ENCODE measurements at regions not wholly inside any gene's neighbourhood (a gene's known extent, or its start where the extent isn't known, plus 50 kb on each side); places are given as distances from the start of the nearest gene placed in this dataset.

DNA sequence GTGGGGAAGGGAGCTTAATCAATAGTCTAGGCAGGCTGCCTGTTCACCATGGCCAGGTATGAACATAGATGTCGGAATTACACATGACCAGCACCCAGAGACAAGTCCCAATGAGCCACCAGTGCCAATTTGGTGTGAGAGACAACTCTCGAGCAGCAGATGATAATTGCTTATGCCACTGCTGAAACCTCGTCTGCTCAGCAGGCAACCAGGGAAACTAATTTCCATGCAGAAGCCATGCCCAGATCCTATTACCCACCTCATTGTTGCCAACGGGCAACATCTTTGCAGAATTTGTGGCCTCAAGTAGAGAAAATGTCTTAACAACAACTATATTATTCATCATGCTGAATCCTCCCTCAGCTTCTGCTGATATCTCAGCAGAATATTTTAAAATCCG is 84.9 kb downstream of the CGGBP1 start:
- H3K4me1 ChIP-seq: no peaks in the 10 kb centered on the region
- DNase-seq (no peak), ATAC-seq (no peak)
- no peak for TF ChIP-seq POLR2A (IDR thresholded peaks at IDR 0.05)
- TF ChIP-seq, protein P1, sequence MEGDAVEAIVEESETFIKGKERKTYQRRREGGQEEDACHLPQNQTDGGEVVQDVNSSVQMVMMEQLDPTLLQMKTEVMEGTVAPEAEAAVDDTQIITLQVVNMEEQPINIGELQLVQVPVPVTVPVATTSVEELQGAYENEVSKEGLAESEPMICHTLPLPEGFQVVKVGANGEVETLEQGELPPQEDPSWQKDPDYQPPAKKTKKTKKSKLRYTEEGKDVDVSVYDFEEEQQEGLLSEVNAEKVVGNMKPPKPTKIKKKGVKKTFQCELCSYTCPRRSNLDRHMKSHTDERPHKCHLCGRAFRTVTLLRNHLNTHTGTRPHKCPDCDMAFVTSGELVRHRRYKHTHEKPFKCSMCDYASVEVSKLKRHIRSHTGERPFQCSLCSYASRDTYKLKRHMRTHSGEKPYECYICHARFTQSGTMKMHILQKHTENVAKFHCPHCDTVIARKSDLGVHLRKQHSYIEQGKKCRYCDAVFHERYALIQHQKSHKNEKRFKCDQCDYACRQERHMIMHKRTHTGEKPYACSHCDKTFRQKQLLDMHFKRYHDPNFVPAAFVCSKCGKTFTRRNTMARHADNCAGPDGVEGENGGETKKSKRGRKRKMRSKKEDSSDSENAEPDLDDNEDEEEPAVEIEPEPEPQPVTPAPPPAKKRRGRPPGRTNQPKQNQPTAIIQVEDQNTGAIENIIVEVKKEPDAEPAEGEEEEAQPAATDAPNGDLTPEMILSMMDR (IDR thresholded peaks at IDR 0.05): no peak
- no peaks in the 10 kb centered on the region for H3K27me3 ChIP-seq
- WGBS, 2 donors: 68% methylated on average over 5 of the region's 5 CpGs
- H3K27ac ChIP-seq: no peak overlapping the region
- intact Hi-C loops (cut with DNase I): no loop called here
- H3K9me3 ChIP-seq: no peaks in the 10 kb centered on the region
- no peaks in the 10 kb centered on the region for H3K36me3 ChIP-seq (replicated peaks in 1 of 2; ENCODE audit: insufficient read depth in 1 of 2, low read depth in 2 of 2)
- no peak overlapping the region for H3K4me3 ChIP-seq

DNA sequence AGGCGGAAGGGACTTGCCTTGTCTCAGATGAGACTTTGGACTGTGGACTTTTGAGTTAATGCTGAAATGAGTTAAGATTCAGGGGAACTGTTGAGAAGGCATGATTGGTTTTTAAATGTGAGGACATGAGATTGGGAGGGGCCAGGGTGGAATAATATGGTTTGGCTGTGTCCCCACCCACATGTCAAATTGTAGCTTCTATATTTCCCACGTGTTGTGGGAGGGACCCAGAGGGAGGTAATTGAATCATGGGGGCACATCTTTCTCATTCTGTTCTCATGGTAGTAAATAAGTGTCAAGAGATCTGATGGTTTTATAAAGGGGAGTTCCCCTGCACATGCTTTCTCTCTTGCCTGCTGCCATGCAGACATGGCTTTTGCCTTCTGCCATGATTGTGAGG is 89.2 kb downstream of the CGGBP1 start:
- H3K27me3 ChIP-seq: no peaks in the 10 kb centered on the region
- no peak for TF ChIP-seq POLR2A (IDR thresholded peaks at IDR 0.05)
- TF ChIP-seq, protein P1 (IDR thresholded peaks at IDR 0.05): no peak
- DNase-seq: no peak
- no peak for ATAC-seq
- no peaks in the 10 kb centered on the region for H3K4me1 ChIP-seq
- no peaks in the 10 kb centered on the region for H3K9me3 ChIP-seq
- no peaks in the 10 kb centered on the region for H3K36me3 ChIP-seq (replicated peaks in 1 of 2; ENCODE audit: insufficient read depth in 1 of 2, low read depth in 2 of 2)
- WGBS, 2 donors: 62 to 70% methylated on average over 2 of the region's 2 CpGs
- H3K4me3 ChIP-seq: no peak overlapping the region
- intact Hi-C loops (cut with DNase I): no loop called here
- H3K27ac ChIP-seq: no peak overlapping the region

DNA sequence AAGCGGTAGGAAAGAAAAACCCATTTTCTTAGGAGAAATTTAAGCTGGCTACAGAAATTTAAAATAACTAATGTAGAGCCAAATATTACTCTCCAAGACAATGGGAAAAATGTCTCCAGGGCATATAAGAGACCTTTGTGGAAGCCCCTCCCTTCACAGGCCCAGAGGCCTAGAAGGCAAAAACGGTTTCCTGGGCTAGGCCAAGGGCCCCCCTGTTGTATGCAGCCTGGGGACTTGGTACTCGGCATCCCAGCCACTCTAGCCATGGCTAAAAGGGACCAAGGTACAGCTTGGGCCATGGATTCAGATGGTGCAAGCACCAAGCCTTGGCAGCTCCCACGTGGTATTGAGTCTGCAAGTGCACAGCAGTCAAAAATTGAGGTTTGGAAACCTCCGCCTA is 90.1 kb downstream of the CGGBP1 start:
- Histone ChIP-seq H3K36me3 (replicated peaks in 1 of 2; ENCODE audit: insufficient read depth in 1 of 2, low read depth in 2 of 2) (no peaks in the 10 kb centered on the region), H3K4me3 (no peak overlapping the region), H3K4me1 (no peaks in the 10 kb centered on the region), H3K27ac (no peak overlapping the region), H3K27me3 (no peaks in the 10 kb centered on the region), H3K9me3 (no peaks in the 10 kb centered on the region)
- TF ChIP-seq POLR2A (IDR thresholded peaks at IDR 0.05): no peak
- TF ChIP-seq, protein P1 (IDR thresholded peaks at IDR 0.05): no peak
- DNase-seq: no peak
- 70 to 75% methylated on average over 5 of the region's 5 CpGs for WGBS, 2 donors
- intact Hi-C loops (cut with DNase I): no loop called here
- ATAC-seq: no peak

DNA sequence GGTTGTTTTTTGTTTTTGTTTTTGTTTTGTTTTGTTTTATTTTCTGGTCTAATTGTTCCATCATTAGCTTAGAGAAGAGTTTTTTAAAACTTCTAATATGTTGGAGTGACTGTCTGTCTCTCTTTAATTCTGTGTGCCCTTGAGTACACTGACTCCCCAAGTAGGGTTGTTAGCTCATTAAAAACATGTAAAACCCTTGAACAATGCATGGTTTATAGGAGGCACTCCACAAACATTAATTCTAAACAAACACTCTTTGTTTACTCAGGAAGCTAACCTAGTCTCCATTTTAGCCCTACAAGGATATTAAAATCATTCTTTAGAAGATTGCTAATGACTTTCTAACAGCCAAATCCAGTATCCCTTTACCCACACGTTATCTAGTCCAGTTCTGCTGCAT is 100.5 kb downstream of the CGGBP1 start:
- H3K9me3 ChIP-seq: no peaks in the 10 kb centered on the region
- no peak overlapping the region for H3K27ac ChIP-seq
- H3K4me1 ChIP-seq: no peaks in the 10 kb centered on the region
- H3K4me3 ChIP-seq: no peak overlapping the region
- no peak for ATAC-seq
- intact Hi-C loops (cut with DNase I): no loop called here
- no peak for DNase-seq
- H3K36me3 ChIP-seq (replicated peaks in 1 of 2; ENCODE audit: insufficient read depth in 1 of 2, low read depth in 2 of 2): no peaks in the 10 kb centered on the region
- WGBS, 2 donors: 40 to 42% methylated on average over 1 of the region's 1 CpG
- no peaks in the 10 kb centered on the region for H3K27me3 ChIP-seq
- TF ChIP-seq POLR2A (IDR thresholded peaks at IDR 0.05): no peak
- TF ChIP-seq, protein P1 (IDR thresholded peaks at IDR 0.05): no peak

DNA sequence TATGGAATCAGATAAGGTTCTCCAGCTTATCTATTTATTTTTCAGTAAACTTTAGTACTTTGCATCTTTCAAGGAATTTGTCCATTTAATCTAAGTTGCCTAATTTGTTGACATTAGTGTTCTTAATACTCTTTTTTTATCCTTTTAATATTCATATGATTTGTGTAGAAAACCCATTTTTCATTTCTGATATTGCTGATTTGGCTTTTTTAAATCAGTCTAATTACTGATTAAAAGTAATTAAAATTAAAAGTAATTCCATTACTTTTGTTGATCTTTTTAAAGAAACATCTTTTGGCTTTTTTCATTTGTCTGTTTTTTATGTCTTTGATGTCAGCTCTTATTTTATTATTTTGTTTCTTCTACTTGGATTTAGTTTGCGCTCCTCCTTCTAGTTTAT is 101.2 kb downstream of the CGGBP1 start:
- 86 to 96% methylated on average over 1 of the region's 1 CpG for WGBS, 2 donors
- no peaks in the 10 kb centered on the region for H3K36me3 ChIP-seq (replicated peaks in 1 of 2; ENCODE audit: insufficient read depth in 1 of 2, low read depth in 2 of 2)
- H3K9me3 ChIP-seq: no peaks in the 10 kb centered on the region
- no peaks in the 10 kb centered on the region for H3K4me1 ChIP-seq
- intact Hi-C loops (cut with DNase I): no loop called here
- TF ChIP-seq, protein P1 (IDR thresholded peaks at IDR 0.05): no peak
- TF ChIP-seq POLR2A (IDR thresholded peaks at IDR 0.05): no peak
- no peaks in the 10 kb centered on the region for H3K27me3 ChIP-seq
- H3K27ac ChIP-seq: no peak overlapping the region
- DNase-seq (no peak), ATAC-seq (no peak)
- no peak overlapping the region for H3K4me3 ChIP-seq

Measured in body of pancreas (tissue), 4 donors.